ENCODE measurements at regions not wholly inside any gene's neighbourhood (a gene's known extent, or its start where the extent isn't known, plus 50 kb on each side); places are given as distances from the start of the nearest gene placed in this dataset.

GRCh38 chr7:124432009-124432578 lies 333.5 kb downstream of the GPR37 start:
- DNase-seq (ENCODE audit: insufficient read length, low spot score) (no peak), FAIRE-seq (no peak)

- no peak for DNase-seq (ENCODE audit: insufficient read length, low spot score)
- no peak for FAIRE-seq
Observed at GRCh38 chr7:124429923-124430322, 335.7 kb downstream of the GPR37 start.

- FAIRE-seq: no peak
- no peak for DNase-seq (ENCODE audit: insufficient read length, low spot score)
Observed at GRCh38 chr7:124428781-124429180, 336.8 kb downstream of the GPR37 start.

GRCh38 chr7:124426621-124427020 lies 339.0 kb downstream of the GPR37 start:
- DNase-seq (ENCODE audit: insufficient read length, low spot score) (no peak), FAIRE-seq (no peak)

- DNase-seq (ENCODE audit: insufficient read length, low spot score): no peak
Observed at GRCh38 chr7:124423863-124424262, 341.7 kb downstream of the GPR37 start.

GRCh38 chr7:124422081-124422480 lies 343.5 kb downstream of the GPR37 start:
- DNase-seq (ENCODE audit: insufficient read length, low spot score) (no peak), FAIRE-seq (no peak)

More at GRCh38 chr7:124423863-124424262, 341.7 kb downstream of the GPR37 start:
- FAIRE-seq: no peak

- no peak for FAIRE-seq
- no peak for DNase-seq (ENCODE audit: insufficient read length, low spot score)
Observed at GRCh38 chr7:124420367-124420766, 345.2 kb downstream of the GPR37 start.

- no peak for DNase-seq (ENCODE audit: insufficient read length, low spot score)
- no peak for FAIRE-seq
Observed at GRCh38 chr7:124413029-124413428, 352.6 kb downstream of the GPR37 start.

GRCh38 chr7:124412531-124412930 lies 353.1 kb downstream of the GPR37 start:
- DNase-seq (ENCODE audit: insufficient read length, low spot score): no peak
- no peak for FAIRE-seq

GRCh38 chr7:124411796-124412195 lies 353.8 kb downstream of the GPR37 start:
- FAIRE-seq (no peak), DNase-seq (ENCODE audit: insufficient read length, low spot score) (no peak)

- FAIRE-seq: no peak
- DNase-seq (ENCODE audit: insufficient read length, low spot score): no peak
Observed at GRCh38 chr7:124403587-124403986, 362.0 kb downstream of the GPR37 start.

GRCh38 chr7:124403112-124403511 lies 362.5 kb downstream of the GPR37 start:
- DNase-seq (ENCODE audit: insufficient read length, low spot score): no peak
- no peak for FAIRE-seq

- no peak for DNase-seq (ENCODE audit: insufficient read length, low spot score)
- FAIRE-seq: no peak
Observed at GRCh38 chr7:124399941-124400340, 365.7 kb downstream of the GPR37 start.

GRCh38 chr7:124398937-124399552 lies 366.2 kb upstream of the TMEM229A start:
- FAIRE-seq (no peak), DNase-seq (ENCODE audit: insufficient read length, low spot score) (no peak)

GRCh38 chr7:124397134-124397533 lies 364.3 kb upstream of the TMEM229A start:
- no peak for DNase-seq (ENCODE audit: insufficient read length, low spot score)
- FAIRE-seq: no peak

- FAIRE-seq (no peak), DNase-seq (ENCODE audit: insufficient read length, low spot score) (no peak)
Observed at GRCh38 chr7:124390301-124390700, 357.4 kb upstream of the TMEM229A start.

GRCh38 chr7:124388751-124389150 lies 355.9 kb upstream of the TMEM229A start:
- DNase-seq (ENCODE audit: insufficient read length, low spot score) (no peak), FAIRE-seq (no peak)

GRCh38 chr7:124387056-124387455 lies 354.2 kb upstream of the TMEM229A start:
- FAIRE-seq (no peak), DNase-seq (ENCODE audit: insufficient read length, low spot score) (no peak)

- DNase-seq (ENCODE audit: insufficient read length, low spot score): no peak
- FAIRE-seq: no peak
Observed at GRCh38 chr7:124379296-124379695, 346.4 kb upstream of the TMEM229A start.

GRCh38 chr7:124376111-124376510 lies 343.2 kb upstream of the TMEM229A start:
- DNase-seq (ENCODE audit: insufficient read length, low spot score) (no peak), FAIRE-seq (no peak)

- DNase-seq (ENCODE audit: insufficient read length, low spot score): no peak
- no peak for FAIRE-seq
Observed at GRCh38 chr7:124375391-124375790, 342.5 kb upstream of the TMEM229A start.

GRCh38 chr7:124369310-124369709 lies 336.4 kb upstream of the TMEM229A start:
- FAIRE-seq: no peak
- DNase-seq (ENCODE audit: insufficient read length, low spot score): no peak

GRCh38 chr7:124366118-124366517 lies 333.3 kb upstream of the TMEM229A start:
- DNase-seq (ENCODE audit: insufficient read length, low spot score) (no peak), FAIRE-seq (no peak)
